ENCODE measurements at regions not wholly inside any gene's neighbourhood (a gene's known extent, or its start where the extent isn't known, plus 50 kb on each side); places are given as distances from the start of the nearest gene placed in this dataset.

DNA sequence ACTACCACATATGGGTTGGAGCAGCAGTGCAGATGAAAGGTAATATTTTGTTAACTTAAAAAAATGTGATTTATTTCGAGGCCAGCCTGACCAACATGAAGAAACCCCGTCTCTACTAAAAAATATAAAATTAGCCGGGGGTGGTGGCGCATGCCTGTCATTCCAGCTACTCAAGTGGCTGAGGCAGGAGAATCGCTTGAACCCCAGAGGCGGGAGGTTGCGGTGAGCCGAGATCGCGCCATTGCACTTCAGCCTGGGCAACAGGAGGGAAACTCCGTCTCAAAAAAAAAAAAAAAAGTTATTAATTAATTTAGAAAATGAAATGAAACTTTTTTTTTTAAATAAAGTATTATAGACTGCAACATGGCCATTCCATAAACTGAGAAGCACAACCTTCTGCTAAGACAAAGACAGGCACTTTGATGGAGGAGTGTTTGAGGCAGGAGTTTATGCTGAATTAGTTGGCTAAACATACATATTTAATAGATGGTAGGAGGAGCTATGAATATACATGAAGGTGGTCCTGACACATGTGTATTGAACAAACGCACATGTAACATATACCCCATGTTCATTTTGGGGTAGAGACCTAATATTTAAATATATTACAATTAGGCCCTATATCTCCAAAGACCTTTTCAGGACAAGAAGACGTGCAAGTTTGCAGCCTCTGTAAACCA lies 1485.3 kb upstream of the MIR17HG start:
- TF ChIP-seq GATA2 (IDR thresholded peaks at IDR 0.05; ENCODE audit: low read depth, low read length) (no peak), GATA3 (IDR thresholded peaks at IDR 0.05; ENCODE audit: low read depth, low read length) (no peak)

All from SH-SY5Y (cell line).